AG04449 (cell line): ENCODE measurements at regions not wholly inside any gene's neighbourhood (a gene's known extent, or its start where the extent isn't known, plus 50 kb on each side); places are given as distances from the start of the nearest gene placed in this dataset.

ENCODE experiments used
- CTCF ChIA-PET: fragments of 350-600 bp; formaldehyde crosslinking; extraction: SDS; loops from one replicate; lab custom pipeline; 2021; ENCODE audit warnings: antibody characterized with exemption; lab: Yijun Ruan, JAX
- POLR2A ChIA-PET: fragments of 400-600, 350-600 bp; formaldehyde crosslinking; extraction: SDS; loops from one replicate; lab custom pipeline; 2020; ENCODE audit warnings: antibody characterized with exemption, inconsistent platforms; lab: Yijun Ruan, JAX
- DNase-seq: peaks from one replicate; pipeline ENCODE4 v3.0.0-alpha.2; 2010; ENCODE audit warnings: low read depth, low spot score
- H3K4me3 ChIP-seq: 2 replicates; pipeline ENCODE4 v1.5.1; 2011; ENCODE audit warnings: low read depth, mild to moderate bottlenecking, control low read depth, low read length
- CTCF ChIP-seq: IDR thresholded peaks from one replicate; pipeline ENCODE4 v1.5.1; 2011; ENCODE audit warnings: mild to moderate bottlenecking, moderate library complexity, low read length, control low read depth, inconsistent platforms; ENCODE audit not compliant: insufficient read depth; ENCODE audit errors: missing control alignments

- no peak for TF ChIP-seq CTCF
- ChIA-PET POLR2A (no interaction called here), CTCF (no interaction called here)
- DNase-seq = no peak
- H3K4me3 ChIP-seq = no peak overlapping the region
Measured at GRCh38 chr14:38101679-38102078, 106.0 kb upstream of the SSTR1 start.

GRCh38 chr14:38103542-38104225 lies 104.0 kb upstream of the SSTR1 start:
- H3K4me3 ChIP-seq = no peak overlapping the region
- DNase-seq = no peak
- POLR2A ChIA-PET = no interaction called here
- CTCF ChIA-PET = interaction anchor here (0.5 kb wide), 1 partner anchor 443 kb away, joined by 3 read pairs; no protein-coding TSS in a partner anchor
- TF ChIP-seq CTCF = no peak

DNA sequence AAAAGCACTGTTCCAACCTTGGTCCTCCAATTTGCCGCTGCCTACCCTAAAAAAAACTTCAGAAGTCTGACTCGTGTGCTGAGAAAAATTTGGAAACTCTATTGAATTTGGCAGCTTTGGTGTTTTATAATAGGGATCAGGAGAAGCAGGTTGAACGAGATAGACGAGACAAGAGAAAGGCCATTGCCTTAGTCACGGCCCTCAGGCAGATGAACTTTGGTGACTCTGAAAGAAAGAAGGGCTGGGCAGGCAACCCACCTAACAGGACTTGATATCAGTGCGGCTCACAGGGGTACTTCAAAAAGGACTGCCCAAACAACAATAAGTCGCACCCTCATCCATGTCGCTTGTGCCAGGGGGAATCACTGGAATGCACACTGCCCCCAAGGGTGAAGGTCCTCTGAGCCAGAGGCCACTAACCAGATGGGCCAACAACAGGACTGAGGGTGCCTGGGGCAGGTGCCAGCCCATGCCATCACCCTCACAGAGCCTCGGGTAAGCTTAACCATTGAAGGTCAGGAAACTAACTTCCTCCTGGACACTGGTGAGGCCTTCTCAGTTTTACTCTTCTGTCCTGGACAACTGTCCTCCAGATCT lies 102.5 kb upstream of the SSTR1 start:
- no peak for TF ChIP-seq CTCF
- no peak for DNase-seq
- ChIA-PET CTCF (no interaction called here), POLR2A (no interaction called here)
- H3K4me3 ChIP-seq = no peak overlapping the region

DNA sequence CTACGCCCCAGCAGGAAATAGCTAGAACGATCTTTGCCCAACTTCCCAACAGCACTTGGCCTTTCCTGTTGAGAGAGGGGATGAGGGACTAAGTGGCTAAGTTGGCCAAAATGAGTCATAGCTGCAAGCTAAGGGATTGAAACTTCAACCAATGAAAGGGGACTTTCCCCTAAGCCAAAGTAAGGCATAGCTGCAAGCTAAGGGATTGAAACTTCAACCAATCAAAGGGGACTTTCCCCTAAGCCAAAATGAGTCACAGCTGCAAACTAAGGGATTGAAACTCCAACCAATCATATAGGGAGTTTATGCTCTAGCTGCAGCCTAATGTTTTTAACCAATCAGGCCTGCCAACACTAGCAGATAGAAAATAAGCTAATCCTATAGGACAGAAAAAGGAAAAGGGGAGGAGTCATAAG lies 100.5 kb upstream of the SSTR1 start:
- no peak for TF ChIP-seq CTCF
- DNase-seq = no peak
- CTCF ChIA-PET = no interaction called here
- H3K4me3 ChIP-seq = no peak overlapping the region
- POLR2A ChIA-PET = no interaction called here

GRCh38 chr14:38108681-38109080 lies 99.0 kb upstream of the SSTR1 start:
- H3K4me3 ChIP-seq = no peak overlapping the region
- POLR2A ChIA-PET = interaction anchor here (0.5 to 1.3 kb wide), 2 partner anchors 14 to 35 kb away, joined by 3 to 4 read pairs; no protein-coding TSS in a partner anchor
- DNase-seq = peak; percentile 86
- no peak for TF ChIP-seq CTCF
- CTCF ChIA-PET = no interaction called here

DNA sequence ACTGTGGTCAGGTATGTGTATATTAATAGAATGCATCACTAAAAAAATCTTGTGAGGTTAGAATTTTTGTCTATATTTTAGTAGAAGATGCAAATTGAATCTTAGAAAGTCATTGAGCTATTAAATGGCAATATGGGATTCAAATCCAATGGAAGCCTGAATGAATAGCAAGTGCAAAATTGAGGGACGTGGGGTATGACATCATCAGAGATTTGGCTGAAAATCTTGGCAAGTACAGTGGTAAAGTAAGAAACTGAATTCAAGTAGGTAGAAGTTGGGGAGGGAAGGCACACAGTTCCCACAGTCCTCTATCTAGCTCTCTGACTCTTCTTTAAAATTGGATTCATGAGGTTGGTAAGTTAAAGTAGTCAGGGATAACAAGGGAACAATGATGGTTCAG lies 97.4 kb upstream of the SSTR1 start:
- no peak for TF ChIP-seq CTCF
- ChIA-PET CTCF (interaction anchor here (1.1 kb wide), 1 partner anchor 12 kb away, joined by 3 read pairs; no protein-coding TSS in a partner anchor), POLR2A (no interaction called here)
- no peak overlapping the region for H3K4me3 ChIP-seq
- DNase-seq = no peak
